Stimulated activated CD4-positive, alpha-beta T cell treated with anti-CD3 and anti-CD28 coated beads, Interleukin-1b, Interleukin-23, amount 100 ng/mL, for 48 hours (primary cell): ENCODE measurements at regions not wholly inside any gene's neighbourhood (a gene's known extent, or its start where the extent isn't known, plus 50 kb on each side); places are given as distances from the start of the nearest gene placed in this dataset.

Experiments
- DNase-seq: peaks from one replicate; pipeline ENCODE4 v3.0.0-alpha.2; 2020

DNA sequence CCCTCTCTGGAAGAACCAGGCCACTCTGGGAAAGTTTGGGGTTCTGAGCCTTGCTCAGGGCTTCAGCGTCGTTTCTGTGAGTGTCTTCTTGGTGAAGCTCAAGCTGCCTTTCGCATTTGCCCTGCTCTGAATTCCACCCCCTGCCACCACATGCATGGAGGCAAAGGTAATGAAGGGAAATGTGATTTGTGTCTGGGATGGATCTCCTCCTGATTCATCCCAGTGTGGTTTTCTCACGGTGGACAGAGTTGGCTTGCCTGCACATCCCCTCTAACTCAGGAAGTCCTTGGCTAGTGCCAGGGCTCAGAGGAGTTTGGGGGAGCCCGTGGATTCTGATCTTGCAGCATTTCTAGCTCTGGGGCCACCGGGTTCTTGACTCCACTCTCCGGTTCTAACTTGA is 173.6 kb upstream of the RAB4A start:
- no peak for DNase-seq

DNA sequence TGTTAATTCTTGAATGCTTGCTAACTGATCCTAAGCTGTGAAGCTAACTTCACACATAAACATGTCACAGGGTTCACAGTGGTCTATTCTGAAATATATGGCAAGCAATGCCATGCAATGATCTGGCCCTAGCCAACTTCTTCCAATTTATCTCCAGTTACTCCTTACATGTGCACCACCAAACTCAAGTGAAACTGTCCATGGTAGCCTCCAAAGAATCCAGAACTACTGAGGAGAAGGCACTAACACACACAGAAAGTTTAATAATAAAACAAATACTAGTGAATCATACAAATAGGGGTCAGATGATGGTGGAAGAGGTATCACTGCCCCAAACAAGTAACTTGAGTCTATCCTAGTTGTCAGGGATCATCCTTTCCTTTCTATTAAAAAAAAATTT is 172.6 kb upstream of the RAB4A start:
- no peak for DNase-seq

DNA sequence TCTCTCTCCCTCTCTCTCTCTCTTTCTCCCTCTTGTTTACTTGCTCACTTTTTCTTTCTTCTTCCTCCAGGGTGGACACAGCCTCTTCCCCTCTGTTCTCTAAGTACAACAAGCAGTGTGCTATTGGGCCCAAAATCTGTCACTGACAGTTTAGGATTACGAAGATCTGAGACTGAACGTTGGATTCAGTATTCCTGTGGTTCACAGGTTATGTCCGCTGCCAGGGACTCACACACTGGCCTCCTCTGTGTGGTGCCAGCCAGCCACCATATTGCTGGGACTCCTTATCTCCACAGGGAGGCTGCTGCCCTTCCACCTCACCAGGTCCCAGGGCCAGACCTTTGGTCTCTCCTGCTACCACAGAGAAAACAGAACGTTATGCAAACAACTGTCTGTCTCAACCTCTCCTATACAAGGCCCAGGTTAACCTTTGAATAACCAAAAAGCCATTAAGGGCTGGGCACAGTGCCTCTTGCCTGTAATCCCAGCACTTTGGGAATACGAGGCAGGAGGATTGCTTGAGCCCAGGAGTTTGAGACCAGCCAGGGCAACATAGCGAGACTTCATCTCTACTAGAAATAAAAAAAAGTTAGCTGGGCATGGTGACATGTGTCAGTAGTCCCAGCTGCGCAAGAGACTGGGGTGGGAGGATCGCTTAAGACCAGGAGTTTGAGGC is 171.9 kb upstream of the RAB4A start:
- DNase-seq: no peak

DNA sequence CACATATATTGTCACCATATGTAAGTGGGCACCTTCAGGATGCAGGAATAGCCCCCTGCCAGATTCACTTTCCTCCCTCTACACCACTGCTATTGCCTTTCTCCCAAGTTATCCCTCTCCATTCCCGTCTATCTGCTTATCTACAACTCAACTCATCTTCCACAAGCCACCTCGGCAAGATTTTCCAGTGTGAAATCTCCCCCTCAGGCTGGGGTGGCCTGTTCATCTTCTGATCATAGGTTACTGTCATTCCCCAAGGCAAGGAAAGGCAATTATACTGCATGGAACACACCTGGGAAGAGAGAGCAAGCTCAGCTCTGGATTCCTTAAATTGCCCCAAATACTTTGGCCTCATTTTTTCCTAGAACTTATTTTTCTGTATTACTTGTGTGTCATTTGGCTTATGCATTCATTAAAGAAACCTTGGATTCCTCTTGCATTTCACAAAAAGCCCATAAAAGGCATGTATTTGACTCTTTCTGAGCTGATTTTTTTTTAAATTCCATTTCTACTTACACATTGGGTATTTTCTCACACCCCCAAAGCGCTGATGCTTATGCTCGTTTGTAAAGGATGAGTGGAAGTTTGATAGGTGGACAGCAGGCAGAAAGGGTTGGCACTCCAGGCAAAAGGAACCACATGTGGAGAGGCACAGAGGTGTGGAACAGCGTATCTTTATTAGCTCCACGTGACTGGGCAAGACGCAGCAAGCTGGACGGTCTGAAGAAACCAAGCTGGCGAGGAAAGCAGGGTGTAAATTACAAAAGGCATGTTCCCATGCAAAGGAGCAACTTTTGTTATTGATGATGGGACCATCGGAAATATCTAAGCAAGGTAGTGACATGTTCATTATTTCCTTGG is 169.7 kb upstream of the RAB4A start:
- no peak for DNase-seq

DNA sequence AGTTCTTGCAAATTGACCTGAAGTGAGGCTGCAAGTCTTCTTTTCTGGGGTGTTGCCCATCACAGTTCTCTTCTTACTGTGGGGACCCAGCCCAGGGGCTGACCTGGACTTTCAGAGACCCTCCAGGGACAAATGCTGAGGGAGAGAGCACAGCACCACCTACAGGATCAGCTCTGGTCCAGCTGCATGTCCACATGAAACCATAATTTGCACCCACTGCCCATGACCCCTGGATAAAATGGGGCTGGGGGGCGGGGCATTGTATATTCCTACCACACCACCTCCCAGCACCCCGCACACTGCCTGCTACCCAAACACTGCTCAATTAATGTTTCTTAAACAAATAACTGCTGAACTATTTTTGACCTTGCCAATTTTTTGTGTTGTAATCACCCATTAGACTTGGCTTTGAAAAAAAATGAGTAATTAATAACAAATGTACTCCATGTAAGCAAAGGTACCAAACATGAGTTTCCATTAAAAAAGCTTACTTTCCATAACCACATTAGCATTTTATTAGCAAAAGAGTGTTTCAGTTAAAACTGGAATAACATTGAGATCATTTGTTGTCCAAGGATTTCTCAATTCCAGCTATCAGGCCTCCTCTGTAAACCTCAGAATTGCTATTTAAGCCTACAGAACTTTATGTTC is 168.0 kb upstream of the RAB4A start:
- DNase-seq: no peak

DNA sequence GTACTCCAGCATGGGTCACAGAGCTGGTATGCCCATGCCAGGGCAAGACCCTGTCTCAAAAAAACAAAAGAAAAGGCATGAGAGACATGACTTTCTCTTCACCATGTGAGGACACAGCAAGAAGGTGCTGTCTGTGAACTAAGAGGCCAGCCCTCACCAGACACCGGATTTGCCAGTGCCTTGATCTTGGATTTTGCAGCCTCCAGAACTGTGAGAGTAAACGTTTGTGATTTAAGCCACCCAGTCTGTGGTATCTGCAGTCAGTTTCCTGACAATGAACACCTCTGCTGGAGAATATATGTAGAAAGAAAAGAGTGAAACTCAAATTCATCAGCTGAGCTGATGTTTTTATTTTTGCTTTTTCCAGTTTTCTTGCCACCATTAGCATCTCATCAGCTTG is 166.3 kb upstream of the RAB4A start:
- no peak for DNase-seq

DNA sequence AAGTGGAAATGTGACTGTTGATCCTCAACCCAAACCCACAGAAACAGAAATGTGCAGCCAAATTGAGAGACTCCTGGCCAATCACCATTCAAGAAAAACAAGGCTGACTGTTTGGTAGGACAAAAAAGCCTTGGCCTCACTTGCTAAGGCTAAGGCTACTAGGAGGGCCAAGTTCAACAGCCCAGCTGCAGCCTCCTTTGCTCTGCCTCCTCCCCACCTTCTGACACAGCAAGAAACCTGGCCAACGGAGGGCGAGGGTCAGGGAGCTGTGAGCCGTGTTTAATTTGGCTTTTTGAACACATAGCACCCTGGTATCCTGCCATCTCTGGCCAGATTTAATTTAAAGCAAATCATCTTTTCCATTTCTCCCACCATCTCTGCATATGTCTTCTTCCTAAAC is 165.8 kb upstream of the RAB4A start:
- DNase-seq: no peak

DNA sequence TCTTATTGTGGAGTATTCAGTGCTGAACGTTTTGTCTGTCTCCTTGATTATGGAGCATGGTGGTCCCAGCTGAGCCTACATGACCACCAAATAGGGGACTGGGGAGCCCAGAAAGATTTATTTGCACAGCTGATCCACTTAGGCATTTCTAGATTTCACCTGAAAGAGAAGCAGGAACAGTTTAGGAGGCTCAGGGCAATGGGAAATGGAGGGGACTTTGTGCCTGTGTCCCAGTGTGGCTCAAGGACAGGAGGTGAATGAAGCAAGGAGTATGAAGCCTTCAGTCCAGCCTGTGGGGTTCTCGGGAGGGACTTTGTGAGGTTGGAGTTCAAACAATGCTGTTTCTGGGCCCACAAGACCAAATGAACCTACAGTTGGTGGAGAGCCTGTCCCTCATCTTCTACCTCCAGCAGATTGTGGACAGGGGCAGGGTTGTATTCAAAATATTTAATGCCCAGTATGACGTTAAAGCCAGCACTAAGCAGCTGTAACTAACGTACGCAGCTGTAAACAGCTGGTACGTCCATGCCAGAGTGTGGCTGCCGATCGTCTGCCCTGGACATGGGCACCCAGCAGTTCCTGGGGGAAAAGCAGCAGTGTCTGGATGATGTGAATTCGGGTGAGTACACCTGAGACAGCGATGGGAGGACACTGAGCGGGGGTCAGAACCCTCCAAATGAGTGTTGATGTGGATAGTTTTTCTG is 164.9 kb upstream of the RAB4A start:
- no peak for DNase-seq

DNA sequence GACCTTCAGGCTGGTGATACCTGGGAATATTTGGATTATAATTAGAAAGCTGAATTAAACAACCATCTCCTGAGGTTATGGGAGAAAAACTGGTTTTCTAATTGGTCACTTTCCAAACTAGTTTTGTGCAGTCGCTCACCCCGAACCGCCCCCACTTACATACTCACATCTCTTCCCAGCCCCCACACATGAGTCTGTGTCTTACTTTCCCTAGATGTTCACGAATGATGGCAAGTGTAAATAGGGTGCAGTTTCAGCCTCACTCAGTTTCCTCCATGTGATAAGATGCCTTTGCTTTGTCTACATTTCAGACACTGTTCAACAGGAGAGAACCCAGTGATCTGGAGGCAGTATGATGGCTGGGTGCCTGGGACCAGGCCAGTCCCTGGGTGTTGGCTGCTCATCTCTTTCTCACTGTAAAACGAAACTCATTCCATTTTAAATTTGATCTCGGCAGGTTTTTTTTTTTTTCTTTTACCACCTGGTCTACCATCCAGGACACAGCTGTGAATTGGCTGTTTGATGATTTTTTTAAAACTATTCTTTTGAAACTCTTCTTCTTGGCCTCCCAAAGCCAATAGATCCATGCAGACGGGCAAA is 164.3 kb upstream of the RAB4A start:
- no peak for DNase-seq

DNA sequence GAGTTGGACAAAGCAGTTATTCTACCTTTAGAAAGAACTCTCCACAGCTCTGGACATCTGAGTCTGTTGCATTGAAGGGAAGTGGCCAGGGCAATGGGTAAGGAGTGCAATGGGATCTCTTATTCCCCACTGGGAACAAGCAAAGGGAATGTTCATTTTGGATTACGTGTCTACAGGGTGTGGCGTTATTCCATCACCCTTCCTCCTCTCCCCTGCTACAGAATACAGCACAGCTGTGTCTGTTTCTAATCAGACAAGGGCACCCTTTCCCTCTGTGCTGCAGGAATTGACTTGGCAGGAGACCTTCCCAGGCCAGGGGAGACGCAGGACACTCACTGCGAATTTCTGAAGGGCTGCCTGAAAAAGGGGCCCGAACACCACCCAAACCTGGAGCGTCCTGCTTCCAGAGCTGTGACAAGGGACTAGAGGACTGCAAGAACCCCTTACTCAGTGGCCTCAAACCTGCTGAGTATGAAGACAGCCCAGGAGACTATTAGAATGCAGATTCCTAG is 163.6 kb upstream of the RAB4A start:
- DNase-seq: no peak

DNA sequence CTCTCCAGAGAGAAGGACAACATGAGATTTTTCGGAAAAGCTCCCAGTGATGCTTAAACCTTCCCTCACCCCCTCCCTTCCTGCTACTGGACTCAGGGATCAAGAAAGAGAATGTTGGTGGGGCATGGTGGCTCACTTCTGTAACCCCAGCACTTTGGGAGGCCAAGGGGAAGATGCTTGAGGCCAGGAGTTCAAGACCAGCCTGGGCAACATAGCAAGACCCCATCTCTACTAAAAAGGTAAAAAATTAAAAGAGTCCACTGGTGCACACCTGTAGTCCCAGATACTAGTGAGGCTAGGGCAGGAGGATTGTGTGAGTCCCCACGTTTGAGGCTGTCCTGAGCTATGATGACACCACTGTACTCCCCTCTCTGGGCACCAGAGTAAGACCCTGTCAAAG is 162.9 kb upstream of the RAB4A start:
- no peak for DNase-seq

DNA sequence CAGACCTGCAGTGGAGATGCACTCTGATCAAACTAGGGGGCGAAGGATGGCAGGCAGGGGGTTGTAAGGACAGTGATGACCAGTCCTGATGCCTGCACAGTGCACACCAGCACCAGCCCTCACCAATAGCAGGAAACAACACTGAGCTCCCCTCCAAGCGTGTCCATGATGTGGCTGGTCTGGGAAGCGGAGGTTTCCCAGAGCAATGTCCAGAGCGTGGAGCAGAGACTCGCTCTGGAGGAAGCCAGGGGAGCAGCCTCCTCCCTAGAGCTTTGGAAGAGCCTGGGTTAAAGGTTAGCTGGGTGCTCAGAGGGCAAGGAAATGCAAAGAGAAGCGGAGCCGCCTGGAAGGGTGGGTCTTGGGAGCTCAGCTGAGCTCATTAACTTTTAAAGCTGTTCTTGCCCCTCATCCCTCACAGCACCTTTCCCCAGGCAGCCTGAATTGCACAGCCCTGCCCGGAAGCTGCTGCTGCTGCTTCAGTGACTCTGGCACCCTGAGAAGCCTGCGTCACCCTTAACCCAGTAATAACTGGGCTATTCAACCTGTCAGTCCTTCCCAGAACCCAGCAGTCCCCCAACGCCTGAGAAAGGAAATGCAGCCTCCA is 162.2 kb upstream of the RAB4A start:
- DNase-seq: no peak

DNA sequence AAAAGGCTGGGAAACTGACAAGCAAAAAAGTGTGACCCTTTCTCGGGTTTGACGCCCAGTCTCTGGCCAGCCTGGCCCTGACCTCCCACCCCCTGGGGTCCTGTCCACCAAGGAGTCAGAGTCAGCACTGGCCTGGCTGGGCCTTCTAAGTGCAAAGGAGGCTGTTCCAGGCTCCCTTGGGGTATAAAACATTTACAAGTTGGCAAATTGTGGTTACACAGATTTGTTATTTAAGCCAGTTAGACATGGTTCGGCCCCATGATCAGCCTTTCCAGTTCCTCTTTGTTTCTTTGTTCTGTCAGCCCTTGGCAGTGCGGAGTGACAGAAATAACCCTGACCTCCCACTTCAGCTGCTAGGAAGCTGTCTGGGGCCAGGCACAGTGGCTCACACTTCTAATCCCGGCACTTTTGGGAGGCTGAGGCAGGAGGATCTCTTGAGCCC is 161.6 kb upstream of the RAB4A start:
- DNase-seq: no peak

DNA sequence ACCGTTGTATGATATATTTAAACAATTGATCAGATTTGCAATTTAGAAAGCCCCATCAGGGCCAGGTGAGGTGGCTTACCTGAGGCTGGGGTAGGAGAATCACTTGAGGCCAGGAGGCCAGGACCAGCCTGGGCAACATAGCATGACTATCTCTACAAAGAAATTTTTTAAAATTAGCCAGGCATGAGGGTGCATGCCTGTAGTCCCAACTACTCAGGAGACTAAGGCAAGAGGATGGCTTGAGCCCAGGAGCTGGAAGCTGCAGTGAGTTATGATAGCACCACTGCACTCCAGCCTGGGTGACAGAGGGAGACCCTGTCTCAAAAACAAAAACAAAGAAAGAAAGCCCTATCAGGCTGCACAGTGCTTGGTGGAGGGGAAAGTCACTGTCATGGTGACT is 159.9 kb upstream of the RAB4A start:
- DNase-seq: no peak

DNA sequence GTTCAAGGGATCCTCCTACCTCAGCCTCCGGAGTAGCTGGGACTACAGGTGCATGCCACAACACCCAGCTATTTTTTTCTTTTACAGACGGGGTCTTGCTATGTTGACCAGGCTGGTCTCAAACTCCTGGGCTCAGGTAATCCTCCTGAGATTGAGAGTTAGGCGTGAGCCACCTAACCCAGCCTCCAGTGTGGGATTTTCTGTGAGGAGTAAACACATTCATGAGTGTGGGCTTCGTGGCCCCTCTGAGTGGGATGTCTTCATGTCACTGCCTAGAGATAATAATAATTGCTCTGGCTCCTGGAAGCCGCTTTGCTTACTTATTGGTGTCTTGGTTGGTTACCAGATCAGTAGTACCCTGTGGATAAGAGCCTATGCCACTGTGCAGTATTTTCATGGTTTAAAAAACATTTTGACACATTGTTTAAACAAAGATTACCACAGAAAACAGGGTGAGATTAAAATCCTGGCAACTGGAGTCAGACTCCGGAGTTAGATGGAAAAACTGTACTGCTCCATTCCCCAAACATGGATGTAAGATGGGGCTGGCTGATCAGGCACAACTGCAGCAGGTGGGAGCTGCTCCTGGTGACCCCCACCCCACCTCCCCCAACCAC is 159.1 kb upstream of the RAB4A start:
- DNase-seq: no peak

DNA sequence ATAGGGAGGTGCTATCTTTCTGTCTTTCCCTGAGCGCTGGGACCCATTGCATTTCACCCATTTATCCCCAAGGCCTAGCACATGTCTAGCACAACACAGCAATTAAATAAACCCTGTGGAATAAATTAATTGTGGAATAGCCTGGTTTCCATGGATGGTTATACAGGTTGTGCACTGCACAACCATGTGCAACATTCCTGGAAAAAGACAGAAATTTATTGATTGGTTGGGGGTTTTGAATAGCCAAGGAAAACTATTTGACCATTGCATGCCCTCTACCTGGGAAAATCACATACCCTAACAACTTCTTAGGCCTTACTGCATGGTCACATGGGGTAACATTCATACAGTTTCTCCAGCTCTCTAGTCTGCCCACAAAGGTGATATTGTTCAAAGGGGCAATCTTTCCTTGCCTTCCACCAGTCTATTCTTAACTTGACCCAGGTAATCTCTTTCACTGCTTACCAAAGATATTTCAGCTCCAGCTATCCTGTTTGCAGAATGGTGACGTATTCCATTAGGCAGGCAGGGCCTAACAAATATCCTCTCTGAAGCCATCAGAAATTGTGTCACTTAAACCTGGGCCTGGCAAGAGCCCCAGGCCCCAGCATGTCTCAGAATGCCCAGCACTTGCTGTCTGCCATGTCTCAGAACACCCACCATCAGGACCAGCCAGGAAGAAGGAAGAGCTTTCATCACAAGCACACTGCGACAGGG is 157.9 kb upstream of the RAB4A start:
- no peak for DNase-seq

DNA sequence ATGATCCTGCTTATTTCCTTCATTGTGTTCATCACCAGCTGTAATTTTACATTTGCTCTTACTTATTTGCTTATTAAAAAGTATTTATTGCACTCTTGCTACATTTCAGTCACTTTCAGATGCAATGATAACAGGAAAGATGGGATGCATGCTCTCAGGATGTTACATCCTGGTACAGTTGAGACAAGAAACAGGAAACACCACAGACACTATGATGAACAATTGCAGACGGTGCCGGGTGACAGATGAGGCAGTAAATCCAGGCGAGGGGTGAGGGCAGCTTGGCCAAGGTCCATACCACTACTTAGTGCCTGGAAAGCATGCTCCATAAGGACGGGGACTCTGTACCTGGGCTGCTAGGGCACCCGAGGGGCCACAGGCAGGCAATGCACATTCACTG is 156.6 kb upstream of the RAB4A start:
- no peak for DNase-seq

DNA sequence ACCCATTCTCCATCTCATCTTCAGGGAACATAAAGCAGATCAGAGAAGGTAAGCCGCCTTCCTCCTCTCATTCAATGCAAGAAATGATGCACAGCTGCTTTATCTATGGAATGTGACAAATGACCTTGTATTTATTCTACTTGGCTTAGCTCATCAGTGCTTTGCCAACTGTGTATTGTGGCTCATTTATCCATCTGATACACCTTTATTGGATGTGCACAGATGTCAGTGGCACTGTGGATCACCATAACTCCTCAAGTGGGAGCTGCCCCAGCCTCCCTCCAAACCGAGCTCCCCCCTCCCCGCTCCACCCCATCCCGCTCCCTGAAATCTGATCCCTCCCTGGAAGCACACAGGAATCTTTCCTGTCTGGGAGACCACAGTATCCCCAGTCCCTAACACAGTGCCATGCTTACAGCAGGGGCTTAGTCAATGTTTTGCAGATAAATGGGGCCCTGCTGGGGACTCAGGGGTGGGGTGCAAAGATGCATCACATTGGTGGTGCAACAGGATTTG is 156.0 kb upstream of the RAB4A start:
- DNase-seq: no peak

DNA sequence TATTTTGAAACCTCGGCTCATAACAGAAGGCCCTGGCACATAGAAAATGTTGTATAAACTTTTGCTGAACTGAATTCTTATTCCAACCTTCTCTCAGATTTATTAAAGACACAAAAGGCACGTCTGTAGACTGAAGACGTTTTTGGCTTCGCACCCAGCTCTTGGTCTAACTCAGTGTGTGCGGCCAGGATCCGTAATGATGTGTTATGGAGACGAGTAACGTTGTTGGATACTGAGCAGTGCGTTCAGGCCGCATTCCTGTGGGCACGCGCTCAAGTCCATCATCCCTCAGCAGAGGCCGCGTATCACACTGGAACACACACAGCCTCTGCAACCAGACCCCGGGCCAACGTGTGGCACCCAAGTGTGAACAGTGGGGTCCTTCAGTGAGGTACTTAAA is 154.8 kb upstream of the RAB4A start:
- DNase-seq: no peak

DNA sequence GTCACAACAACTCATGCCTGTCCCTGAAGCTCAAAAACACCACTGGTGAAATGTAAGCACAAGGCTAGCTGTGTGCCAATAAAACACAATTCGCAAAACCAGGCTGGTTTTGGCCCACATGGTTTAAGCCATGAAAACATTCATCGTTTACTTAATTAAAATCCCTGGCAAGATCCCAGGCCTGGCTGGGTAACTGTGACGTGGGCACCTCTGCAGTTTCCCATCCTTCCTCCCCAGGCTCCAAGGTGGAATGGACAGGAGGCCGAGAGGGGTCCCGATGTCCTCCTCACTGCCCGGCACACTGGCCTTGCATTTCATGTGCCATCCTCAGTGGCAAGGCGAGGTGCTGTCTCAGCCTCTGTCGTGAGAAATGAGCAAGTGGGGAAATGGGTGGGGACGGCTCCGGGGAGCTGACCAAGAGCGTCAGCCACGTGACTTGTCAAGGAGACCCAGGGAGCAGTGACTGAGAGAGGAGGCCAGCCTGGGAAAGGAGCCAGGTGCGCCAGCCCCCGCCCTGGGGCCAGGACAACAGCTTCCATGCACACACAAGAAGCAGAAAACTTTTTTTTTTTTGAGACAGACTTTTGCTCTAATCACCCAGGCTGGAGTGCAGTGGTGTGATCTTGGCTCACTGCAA is 153.1 kb upstream of the RAB4A start:
- DNase-seq: no peak
